Activated T-helper 9 cell treated with anti-CD3 and anti-CD28 coated beads, Interleukin-2, amount 50 U/mL, for 16 hours (primary cell): ENCODE measurements at regions not wholly inside any gene's neighbourhood (a gene's known extent, or its start where the extent isn't known, plus 50 kb on each side); places are given as distances from the start of the nearest gene placed in this dataset.
A peak's percentile ranks its signal among the peaks of the same experiment; 100 is the strongest.
"Not testable (repeated sequence)": the region's sequence is repeated elsewhere in the genome, so short reads cannot be mapped to it uniquely, and the experiment has no call there.

Experiments used
- DNase-seq: peaks from one replicate; pipeline ENCODE4 v3.0.0-alpha.2; 2020; ENCODE audit warnings: low read depth

GRCh38 chr1:198934426-198934825, 295.6 kb downstream of the PTPRC start:
- DNase-seq, result no peak

GRCh38 chr1:198934901-198935305, 296.1 kb downstream of the PTPRC start:
- DNase-seq, result peak; percentile 36

- peak; percentile 39 for DNase-seq
Observed at GRCh38 chr1:198935306-198935921, 296.6 kb downstream of the PTPRC start.

GRCh38 chr1:198936371-198937083, 297.7 kb downstream of the PTPRC start:
- no peak for DNase-seq

- peak; percentile 3 for DNase-seq
Observed at GRCh38 chr1:198937231-198938031, 298.6 kb downstream of the PTPRC start.

GRCh38 chr1:198939286-198939685, 300.4 kb downstream of the PTPRC start:
- DNase-seq, result no peak

- no peak for DNase-seq
Observed at GRCh38 chr1:198939956-198940355, 301.1 kb downstream of the PTPRC start.

- no peak for DNase-seq
Observed at GRCh38 chr1:198942466-198942865, 303.6 kb downstream of the PTPRC start.

- no peak for DNase-seq
Observed at GRCh38 chr1:198943484-198944187, 304.8 kb downstream of the PTPRC start.

- DNase-seq, result no peak
Observed at GRCh38 chr1:198947456-198947855, 308.6 kb downstream of the PTPRC start.

- no peak for DNase-seq
Observed at GRCh38 chr1:198948895-198949659, 310.2 kb downstream of the PTPRC start.

GRCh38 chr1:198950036-198950435, 311.2 kb downstream of the PTPRC start:
- DNase-seq, result no peak

GRCh38 chr1:198955085-198955484, 316.2 kb downstream of the PTPRC start:
- DNase-seq, result no peak

- DNase-seq, result no peak
Observed at GRCh38 chr1:198957044-198957443, 318.2 kb downstream of the PTPRC start.

- DNase-seq, result no peak
Observed at GRCh38 chr1:198959032-198959431, 320.2 kb downstream of the PTPRC start.

GRCh38 chr1:198959676-198960075, 320.8 kb downstream of the PTPRC start:
- no peak for DNase-seq

GRCh38 chr1:198963796-198964195, 325.0 kb downstream of the PTPRC start:
- not testable (repeated sequence) for DNase-seq

- DNase-seq, result no peak
Observed at GRCh38 chr1:198966519-198966918, 327.7 kb downstream of the PTPRC start.

GRCh38 chr1:198967566-198967965, 328.7 kb downstream of the PTPRC start:
- no peak for DNase-seq

GRCh38 chr1:198968866-198969265, 330.0 kb downstream of the PTPRC start:
- DNase-seq, result no peak

- DNase-seq, result no peak
Observed at GRCh38 chr1:198969981-198970380, 331.1 kb downstream of the PTPRC start.

GRCh38 chr1:198970916-198971315, 332.1 kb downstream of the PTPRC start:
- no peak for DNase-seq
